22Rv1 (cell line): ENCODE measurements at regions not wholly inside any gene's neighbourhood (a gene's known extent, or its start where the extent isn't known, plus 50 kb on each side); places are given as distances from the start of the nearest gene placed in this dataset.
"Not testable (repeated sequence)": the region's sequence is repeated elsewhere in the genome, so short reads cannot be mapped to it uniquely, and the experiment has no call there.

Experiments
- H3K27ac ChIP-seq: fragments of 450-650 bp; 2 replicates; pipeline ENCODE4 v1.5.1; 2017
- CTCF ChIP-seq: fragments of 450-650 bp; IDR thresholded peaks from 2 replicates; pipeline ENCODE4 v1.5.1; 2017; ENCODE audit warnings: mild to moderate bottlenecking
- ZFX ChIP-seq: fragments of 450-650 bp; IDR thresholded peaks from 2 replicates; pipeline ENCODE4 v1.6.1; 2017; ENCODE audit warnings: antibody characterized with exemption, borderline replicate concordance

- H3K27ac ChIP-seq = no peak overlapping the region
- TF ChIP-seq ZFX = no peak
- TF ChIP-seq CTCF = no peak
Observed at GRCh38 chr5:154673506-154673905, 81.7 kb upstream of the LARP1 start.

GRCh38 chr5:154669913-154670312 is 85.3 kb upstream of the LARP1 start:
- not testable (repeated sequence) for H3K27ac ChIP-seq

GRCh38 chr5:154669402-154669801 is 85.8 kb upstream of the LARP1 start:
- no peak for TF ChIP-seq CTCF
- TF ChIP-seq ZFX = no peak
- H3K27ac ChIP-seq = no peak overlapping the region

GRCh38 chr5:154664869-154665268 is 90.3 kb upstream of the LARP1 start:
- TF ChIP-seq CTCF (no peak), ZFX (no peak)
- H3K27ac ChIP-seq = no peak overlapping the region

- TF ChIP-seq CTCF (no peak), ZFX (no peak)
- no peak overlapping the region for H3K27ac ChIP-seq
Observed at GRCh38 chr5:154663424-154663823, 91.8 kb upstream of the LARP1 start.

GRCh38 chr5:154654486-154655371 is 100.4 kb upstream of the LARP1 start:
- TF ChIP-seq CTCF (no peak), ZFX (no peak)
- H3K27ac ChIP-seq = no peak overlapping the region

- no peak overlapping the region for H3K27ac ChIP-seq
- TF ChIP-seq ZFX (no peak), CTCF (no peak)
Observed at GRCh38 chr5:154653764-154654485, 101.3 kb upstream of the LARP1 start.
